ENCODE measurements at regions not wholly inside any gene's neighbourhood (a gene's known extent, or its start where the extent isn't known, plus 50 kb on each side); places are given as distances from the start of the nearest gene placed in this dataset.

GRCh38 chr6:45791211-45792168, 224.2 kb downstream of the CLIC5 start:
- no peak for DNase-seq

- no peak for DNase-seq
Measured at GRCh38 chr6:45789238-45789637, 226.4 kb downstream of the CLIC5 start.

- no peak for DNase-seq
Measured at GRCh38 chr6:45787384-45787783, 228.3 kb downstream of the CLIC5 start.

- peak; percentile 19 for DNase-seq
Measured at GRCh38 chr6:45786355-45786781, 229.3 kb downstream of the CLIC5 start.

GRCh38 chr6:45784250-45784649, 231.4 kb downstream of the CLIC5 start:
- DNase-seq: no peak

GRCh38 chr6:45783716-45784115, 231.9 kb downstream of the CLIC5 start:
- no peak for DNase-seq

- no peak for DNase-seq
Measured at GRCh38 chr6:45781890-45782289, 233.8 kb downstream of the CLIC5 start.

GRCh38 chr6:45780523-45780922, 235.1 kb downstream of the CLIC5 start:
- no peak for DNase-seq

GRCh38 chr6:45775026-45775697, 240.5 kb downstream of the CLIC5 start:
- DNase-seq: no peak

- DNase-seq: no peak
Measured at GRCh38 chr6:45773906-45774305, 241.8 kb downstream of the CLIC5 start.

GRCh38 chr6:45772886-45773495, 242.7 kb downstream of the CLIC5 start:
- DNase-seq: no peak

- DNase-seq: no peak
Measured at GRCh38 chr6:45772051-45772450, 243.6 kb downstream of the CLIC5 start.

GRCh38 chr6:45763281-45763680, 252.4 kb downstream of the CLIC5 start:
- no peak for DNase-seq

GRCh38 chr6:45759472-45759810, 256.2 kb downstream of the CLIC5 start:
- DNase-seq: no peak

- no peak for DNase-seq
Measured at GRCh38 chr6:45758787-45759471, 256.7 kb downstream of the CLIC5 start.

- DNase-seq: no peak
Measured at GRCh38 chr6:45757443-45758130, 258.1 kb downstream of the CLIC5 start.

GRCh38 chr6:45756606-45757005, 259.1 kb downstream of the CLIC5 start:
- no peak for DNase-seq

- DNase-seq: no peak
Measured at GRCh38 chr6:45754432-45754831, 261.2 kb downstream of the CLIC5 start.

GRCh38 chr6:45746046-45746445, 269.6 kb downstream of the CLIC5 start:
- DNase-seq: no peak

- no peak for DNase-seq
Measured at GRCh38 chr6:45743028-45743615, 272.5 kb downstream of the CLIC5 start.

GRCh38 chr6:45742591-45742990, 273.1 kb downstream of the CLIC5 start:
- no peak for DNase-seq

Measured in midbrain (tissue), 1 donor.